ENCODE measurements at regions not wholly inside any gene's neighbourhood (a gene's known extent, or its start where the extent isn't known, plus 50 kb on each side); places are given as distances from the start of the nearest gene placed in this dataset.
A peak's percentile ranks its signal among the peaks of the same experiment; 100 is the strongest.

DNA sequence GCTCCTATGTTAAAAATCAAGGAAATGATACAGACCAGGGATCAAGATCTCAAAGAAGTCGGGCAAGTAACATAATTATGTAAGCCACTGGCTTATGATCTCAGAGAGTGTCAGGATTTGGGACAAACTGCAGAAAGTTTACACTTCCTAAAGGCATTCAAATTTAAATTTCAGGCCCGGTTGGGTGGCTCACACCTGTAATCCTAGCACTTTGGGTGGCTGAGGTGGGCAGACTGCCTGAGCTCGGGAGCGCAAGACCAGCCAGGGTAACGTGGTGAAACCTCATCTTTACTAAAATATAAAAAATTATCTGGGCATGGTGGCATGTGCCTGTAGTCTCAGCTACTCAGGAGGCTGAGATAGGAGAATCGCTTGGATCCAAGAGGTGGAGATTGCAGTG is 124.4 kb upstream of the UBE2E2 start:
- no peak for DNase-seq

GRCh38 chr3:23079976-23080375 is 123.2 kb upstream of the UBE2E2 start:
- DNase-seq, result no peak

GRCh38 chr3:23083701-23084100 is 119.4 kb upstream of the UBE2E2 start:
- no peak for DNase-seq

- no peak for DNase-seq
Measured at GRCh38 chr3:23084367-23084766, 118.8 kb upstream of the UBE2E2 start.

DNA sequence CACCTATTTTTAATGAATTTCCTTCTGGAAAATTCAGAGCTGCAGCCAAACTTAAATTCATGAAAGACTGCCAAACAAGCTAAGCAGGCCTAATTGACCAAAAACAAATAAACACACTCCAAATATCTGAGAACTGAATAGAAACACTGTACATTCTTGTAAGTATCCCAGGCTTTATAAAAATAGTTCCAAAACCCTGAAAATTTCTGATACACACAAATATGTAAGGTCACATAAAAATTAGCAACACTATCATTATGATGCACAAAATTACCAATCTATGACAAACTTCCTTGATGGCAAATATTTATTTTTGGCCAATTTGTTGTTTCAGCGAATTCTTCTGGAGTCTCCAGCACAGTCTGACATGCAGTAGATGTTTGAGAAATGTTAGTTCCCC is 117.9 kb upstream of the UBE2E2 start:
- no peak for DNase-seq

DNA sequence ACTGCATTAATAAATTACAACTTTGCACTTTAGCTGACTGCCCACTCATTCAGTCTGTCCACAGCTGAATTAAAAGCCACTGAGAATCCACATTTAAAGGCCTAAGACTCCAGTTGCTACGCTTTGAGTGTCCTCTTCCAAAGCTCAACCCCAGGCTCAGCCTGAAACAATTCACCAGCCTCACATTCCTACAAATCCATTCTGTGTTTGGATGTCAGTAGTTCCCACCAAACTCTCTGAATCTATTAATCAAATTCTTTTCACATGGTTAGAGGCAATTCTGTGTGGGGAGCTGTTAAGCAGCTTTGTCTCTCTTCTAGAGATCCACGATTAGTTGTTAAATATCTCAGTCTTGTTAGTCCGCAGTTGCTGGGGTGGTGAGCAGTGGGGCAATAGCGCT is 116.8 kb upstream of the UBE2E2 start:
- no peak for DNase-seq

- DNase-seq, result no peak
Measured at GRCh38 chr3:23086831-23087230, 116.3 kb upstream of the UBE2E2 start.

- no peak for DNase-seq
Measured at GRCh38 chr3:23094412-23094811, 108.7 kb upstream of the UBE2E2 start.

- DNase-seq, result no peak
Measured at GRCh38 chr3:23094890-23095462, 108.2 kb upstream of the UBE2E2 start.

- no peak for DNase-seq
Measured at GRCh38 chr3:23096041-23096440, 107.1 kb upstream of the UBE2E2 start.

- DNase-seq, result no peak
Measured at GRCh38 chr3:23099021-23099420, 104.1 kb upstream of the UBE2E2 start.

DNA sequence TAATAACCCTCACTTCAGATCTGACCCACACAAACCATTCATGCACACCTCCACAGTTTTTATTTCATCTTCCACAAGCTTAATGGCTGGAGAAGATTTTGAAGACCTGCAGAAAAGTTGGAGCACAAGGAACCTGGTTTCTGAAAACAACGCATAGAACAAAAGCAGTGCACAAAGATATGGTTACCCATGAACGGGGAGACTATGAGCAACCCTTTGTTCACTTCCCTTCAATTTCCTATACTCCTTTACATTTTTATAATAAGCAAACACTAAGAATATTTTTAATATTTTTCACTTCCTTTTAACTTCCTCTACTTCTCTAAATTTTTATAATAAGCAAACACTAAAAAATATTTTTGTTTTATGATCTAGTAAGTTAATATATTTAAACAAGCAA is 103.5 kb upstream of the UBE2E2 start:
- no peak for DNase-seq

DNA sequence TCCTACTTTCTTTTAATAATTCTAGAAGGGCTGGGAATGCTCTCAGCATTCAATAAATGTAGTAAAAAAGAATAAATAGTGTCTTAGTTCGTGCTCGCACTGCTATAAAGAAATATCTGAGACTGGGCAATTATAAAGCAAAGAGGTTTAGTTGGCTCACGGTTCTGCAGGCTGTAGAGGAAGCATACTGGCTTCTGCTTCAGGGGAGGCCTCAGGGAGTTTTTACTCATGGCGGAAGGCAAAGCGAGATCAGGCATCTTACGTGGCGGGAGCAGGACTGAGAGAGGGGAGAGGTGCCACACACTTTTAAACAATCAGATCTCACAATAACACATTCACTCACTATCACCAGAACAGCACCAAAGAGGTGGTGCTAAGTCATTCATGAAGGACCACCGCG is 103.0 kb upstream of the UBE2E2 start:
- no peak for DNase-seq

DNA sequence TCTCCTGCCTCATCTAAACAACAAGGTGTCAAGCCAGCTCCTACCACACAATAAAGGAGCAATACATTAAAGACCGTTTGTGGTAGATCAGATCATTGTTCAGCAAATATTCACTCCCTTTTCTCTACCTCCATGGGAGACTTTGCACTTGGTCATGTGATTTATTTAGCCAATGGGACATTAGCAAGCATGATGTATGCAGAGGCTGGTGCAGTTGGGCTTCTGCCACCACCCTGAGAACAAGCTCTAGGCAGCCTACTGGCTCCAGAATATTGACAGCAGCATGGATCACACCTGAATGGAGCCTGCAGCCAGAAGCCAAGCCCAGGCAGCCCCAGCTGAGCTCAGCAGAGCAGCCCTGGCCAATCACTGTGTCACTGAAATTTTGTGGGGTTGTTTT is 99.4 kb upstream of the UBE2E2 start:
- DNase-seq, result no peak

GRCh38 chr3:23105048-23105447 is 98.1 kb upstream of the UBE2E2 start:
- no peak for DNase-seq

DNA sequence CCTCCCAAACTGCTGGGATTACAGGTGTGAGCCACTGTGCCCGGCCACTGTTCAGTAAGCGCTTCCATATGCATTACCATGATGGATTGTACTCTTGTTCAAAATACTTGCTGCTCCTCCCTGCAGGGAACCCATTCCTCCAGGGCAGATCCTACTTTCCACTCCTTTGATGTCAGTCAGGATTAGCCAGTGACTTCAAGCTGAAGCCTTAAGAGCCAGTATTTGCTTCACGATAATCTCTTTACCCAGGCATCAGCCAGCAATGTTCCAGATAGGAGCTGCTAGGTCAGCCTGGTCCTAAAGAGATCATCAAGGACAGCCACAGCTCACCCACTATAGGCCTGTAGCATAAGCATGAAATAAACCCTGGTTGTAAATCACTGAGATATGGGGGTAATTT is 96.5 kb upstream of the UBE2E2 start:
- DNase-seq, result peak; percentile 98

DNA sequence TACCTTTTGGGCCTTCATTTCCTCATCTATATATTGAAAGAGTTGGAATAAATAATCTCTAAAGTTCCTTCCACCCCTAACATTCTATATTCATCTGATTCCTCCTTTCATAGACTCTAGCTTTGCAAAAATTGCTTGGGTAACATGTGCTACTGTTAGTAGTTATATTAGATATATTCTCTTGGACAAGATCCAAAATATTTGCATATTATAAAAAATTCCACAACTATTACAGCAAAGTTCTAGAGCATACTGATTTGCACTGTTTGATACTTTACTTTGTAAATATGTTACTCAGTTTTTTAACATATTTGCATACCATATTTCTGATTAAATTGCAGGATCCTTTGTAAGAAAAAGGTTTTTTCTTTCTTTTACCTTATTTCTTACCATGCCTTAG is 95.9 kb upstream of the UBE2E2 start:
- no peak for DNase-seq

GRCh38 chr3:23108451-23109057 is 94.6 kb upstream of the UBE2E2 start:
- DNase-seq, result no peak

GRCh38 chr3:23111286-23111685 is 91.8 kb upstream of the UBE2E2 start:
- no peak for DNase-seq

GRCh38 chr3:23111797-23112196 is 91.3 kb upstream of the UBE2E2 start:
- DNase-seq, result no peak

DNA sequence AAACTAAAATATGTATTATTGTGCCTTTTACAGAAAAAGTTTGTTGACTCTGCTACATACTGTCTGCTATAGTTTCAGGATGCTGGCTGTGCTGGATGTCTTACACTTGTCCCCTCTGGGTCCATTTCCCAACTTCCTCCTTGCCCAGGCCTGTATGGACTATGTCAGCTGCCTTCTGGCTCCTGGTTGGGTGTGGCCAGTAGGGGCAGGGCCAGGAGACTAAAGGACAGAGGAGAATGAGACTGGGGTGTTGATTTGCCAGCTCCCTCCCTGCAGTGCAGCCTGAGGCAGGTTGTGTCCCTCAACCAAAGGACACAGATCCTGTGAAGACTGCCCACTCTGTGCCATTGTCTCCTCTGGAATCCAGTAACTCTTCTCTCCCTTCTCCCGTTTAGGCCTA is 90.6 kb upstream of the UBE2E2 start:
- no peak for DNase-seq

GRCh38 chr3:23113455-23114171 is 89.5 kb upstream of the UBE2E2 start:
- DNase-seq, result no peak

GRCh38 chr3:23114432-23114831 is 88.7 kb upstream of the UBE2E2 start:
- DNase-seq, result no peak

- DNase-seq, result no peak
Measured at GRCh38 chr3:23115171-23115877, 87.8 kb upstream of the UBE2E2 start.
